ENCODE measurements at regions not wholly inside any gene's neighbourhood (a gene's known extent, or its start where the extent isn't known, plus 50 kb on each side); places are given as distances from the start of the nearest gene placed in this dataset.

GRCh38 chr13:109647699-109648098, 138.7 kb downstream of the IRS2 start:
- no peaks in the 10 kb centered on the region for H3K36me3 Mint-ChIP-seq (ENCODE audit: low read depth)
- peak overlapping the region; percentile 46 for H3K27ac Mint-ChIP-seq (ENCODE audit: unreplicated experiment)
- no peak for DNase-seq (ENCODE audit: low spot score)
- no peak overlapping the region for H3K4me3 Mint-ChIP-seq (ENCODE audit: unreplicated experiment)
- H3K9me3 Mint-ChIP-seq (ENCODE audit: low read depth) = no peaks in the 10 kb centered on the region
- TF ChIP-seq, protein P1, sequence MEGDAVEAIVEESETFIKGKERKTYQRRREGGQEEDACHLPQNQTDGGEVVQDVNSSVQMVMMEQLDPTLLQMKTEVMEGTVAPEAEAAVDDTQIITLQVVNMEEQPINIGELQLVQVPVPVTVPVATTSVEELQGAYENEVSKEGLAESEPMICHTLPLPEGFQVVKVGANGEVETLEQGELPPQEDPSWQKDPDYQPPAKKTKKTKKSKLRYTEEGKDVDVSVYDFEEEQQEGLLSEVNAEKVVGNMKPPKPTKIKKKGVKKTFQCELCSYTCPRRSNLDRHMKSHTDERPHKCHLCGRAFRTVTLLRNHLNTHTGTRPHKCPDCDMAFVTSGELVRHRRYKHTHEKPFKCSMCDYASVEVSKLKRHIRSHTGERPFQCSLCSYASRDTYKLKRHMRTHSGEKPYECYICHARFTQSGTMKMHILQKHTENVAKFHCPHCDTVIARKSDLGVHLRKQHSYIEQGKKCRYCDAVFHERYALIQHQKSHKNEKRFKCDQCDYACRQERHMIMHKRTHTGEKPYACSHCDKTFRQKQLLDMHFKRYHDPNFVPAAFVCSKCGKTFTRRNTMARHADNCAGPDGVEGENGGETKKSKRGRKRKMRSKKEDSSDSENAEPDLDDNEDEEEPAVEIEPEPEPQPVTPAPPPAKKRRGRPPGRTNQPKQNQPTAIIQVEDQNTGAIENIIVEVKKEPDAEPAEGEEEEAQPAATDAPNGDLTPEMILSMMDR (IDR thresholded peaks at IDR 0.05) = no peak
- H3K27me3 Mint-ChIP-seq (ENCODE audit: low read depth) = no peaks in the 10 kb centered on the region
- H3K4me1 Mint-ChIP-seq (ENCODE audit: low read depth) = peaks cover 36% of the 10 kb centered on the region

GRCh38 chr13:109647053-109647452, 139.3 kb downstream of the IRS2 start:
- no peak for DNase-seq (ENCODE audit: low spot score)
- H3K4me3 Mint-ChIP-seq (ENCODE audit: unreplicated experiment) = no peak overlapping the region
- H3K36me3 Mint-ChIP-seq (ENCODE audit: low read depth) = no peaks in the 10 kb centered on the region
- peaks cover 30% of the 10 kb centered on the region for H3K4me1 Mint-ChIP-seq (ENCODE audit: low read depth)
- H3K27ac Mint-ChIP-seq (ENCODE audit: unreplicated experiment) = peak overlapping the region; percentile 85
- no peaks in the 10 kb centered on the region for H3K27me3 Mint-ChIP-seq (ENCODE audit: low read depth)
- H3K9me3 Mint-ChIP-seq (ENCODE audit: low read depth) = no peaks in the 10 kb centered on the region
- TF ChIP-seq, protein P1 (IDR thresholded peaks at IDR 0.05) = no peak

- Mint-ChIP-seq H3K36me3 (ENCODE audit: low read depth) (no peaks in the 10 kb centered on the region), H3K4me1 (ENCODE audit: low read depth) (peaks cover 29% of the 10 kb centered on the region), H3K4me3 (ENCODE audit: unreplicated experiment) (no peak overlapping the region), H3K27ac (ENCODE audit: unreplicated experiment) (peak overlapping the region; percentile 12), H3K27me3 (ENCODE audit: low read depth) (no peaks in the 10 kb centered on the region), H3K9me3 (ENCODE audit: low read depth) (peaks cover 6% of the 10 kb centered on the region)
- no peak for DNase-seq (ENCODE audit: low spot score)
- TF ChIP-seq, protein P1 (IDR thresholded peaks at IDR 0.05) = no peak
Measured at GRCh38 chr13:109646423-109646822, 140.0 kb downstream of the IRS2 start.

GRCh38 chr13:109645831-109646230, 140.6 kb downstream of the IRS2 start:
- Mint-ChIP-seq H3K27ac (ENCODE audit: unreplicated experiment) (no peak overlapping the region), H3K36me3 (ENCODE audit: low read depth) (peaks cover 1% of the 10 kb centered on the region), H3K4me1 (ENCODE audit: low read depth) (peaks cover 29% of the 10 kb centered on the region), H3K4me3 (ENCODE audit: unreplicated experiment) (no peak overlapping the region), H3K9me3 (ENCODE audit: low read depth) (peaks cover 12% of the 10 kb centered on the region), H3K27me3 (ENCODE audit: low read depth) (no peaks in the 10 kb centered on the region)
- no peak for DNase-seq (ENCODE audit: low spot score)
- TF ChIP-seq, protein P1 (IDR thresholded peaks at IDR 0.05) = no peak

DNA sequence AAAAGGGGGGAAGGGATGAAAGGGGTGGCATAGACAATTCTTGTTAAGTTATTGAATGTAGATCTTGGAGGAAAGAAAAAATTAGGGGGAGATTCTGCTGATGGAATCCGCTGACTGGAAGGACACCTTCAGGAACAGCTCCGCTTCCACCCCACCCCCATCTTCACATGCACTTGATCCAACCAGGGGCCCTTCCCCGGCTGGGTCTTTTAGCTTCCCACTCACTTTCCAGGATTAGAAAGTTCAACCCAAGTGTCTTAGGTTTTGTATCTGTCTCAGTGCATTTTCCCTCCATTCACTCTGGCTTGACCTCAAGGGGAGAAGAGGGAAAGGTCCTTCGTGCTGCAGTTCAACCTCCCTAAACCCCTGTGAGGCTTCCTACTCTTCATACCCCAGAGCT, 141.4 kb downstream of the IRS2 start:
- H3K36me3 Mint-ChIP-seq (ENCODE audit: low read depth) = peaks cover 5% of the 10 kb centered on the region
- no peak for DNase-seq (ENCODE audit: low spot score)
- H3K27ac Mint-ChIP-seq (ENCODE audit: unreplicated experiment) = no peak overlapping the region
- H3K27me3 Mint-ChIP-seq (ENCODE audit: low read depth) = no peaks in the 10 kb centered on the region
- H3K4me3 Mint-ChIP-seq (ENCODE audit: unreplicated experiment) = no peak overlapping the region
- H3K9me3 Mint-ChIP-seq (ENCODE audit: low read depth) = peaks cover 20% of the 10 kb centered on the region
- TF ChIP-seq, protein P1 (IDR thresholded peaks at IDR 0.05) = no peak
- H3K4me1 Mint-ChIP-seq (ENCODE audit: low read depth) = peaks cover 29% of the 10 kb centered on the region
